C4-2B (cell line): ENCODE measurements at regions not wholly inside any gene's neighbourhood (a gene's known extent, or its start where the extent isn't known, plus 50 kb on each side); places are given as distances from the start of the nearest gene placed in this dataset.

Source experiments
- CTCF ChIP-seq: fragments of 450-650 bp; conservative IDR thresholded peaks from 2 replicates; pipeline ENCODE4 v1.5.1; 2017; ENCODE audit warnings: mild to moderate bottlenecking
- ZFX ChIP-seq: fragments of 450-650 bp; IDR thresholded peaks from 2 replicates; pipeline ENCODE4 v1.6.1; 2017

- TF ChIP-seq CTCF (no peak), ZFX (no peak)
These were observed 228.3 kb downstream of the MFSD1 start for GRCh38 chr3:159030138-159030670.
